HuH-7 (cell line): ENCODE measurements at regions not wholly inside any gene's neighbourhood (a gene's known extent, or its start where the extent isn't known, plus 50 kb on each side); places are given as distances from the start of the nearest gene placed in this dataset.

ENCODE experiments used
- DNase-seq: peaks from one replicate; pipeline ENCODE4 v3.0.0; 2011; ENCODE audit warnings: low spot score

GRCh38 chr20:52921340-52921739, 50.8 kb upstream of the TSHZ2 start:
- no peak for DNase-seq

- no peak for DNase-seq
Observed at GRCh38 chr20:52918311-52918710, 53.8 kb upstream of the TSHZ2 start.

- DNase-seq: no peak
Observed at GRCh38 chr20:52915564-52915963, 56.6 kb upstream of the TSHZ2 start.

- no peak for DNase-seq
Observed at GRCh38 chr20:52914870-52915269, 57.3 kb upstream of the TSHZ2 start.

GRCh38 chr20:52913650-52914387, 58.3 kb upstream of the TSHZ2 start:
- DNase-seq: no peak

GRCh38 chr20:52905241-52905994, 66.7 kb upstream of the TSHZ2 start:
- no peak for DNase-seq

GRCh38 chr20:52904837-52905236, 67.3 kb upstream of the TSHZ2 start:
- DNase-seq: no peak

- DNase-seq: no peak
Observed at GRCh38 chr20:52899041-52899608, 73.0 kb upstream of the TSHZ2 start.

GRCh38 chr20:52896348-52896747, 75.8 kb upstream of the TSHZ2 start:
- DNase-seq: no peak

GRCh38 chr20:52895701-52896100, 76.5 kb upstream of the TSHZ2 start:
- DNase-seq: no peak

- no peak for DNase-seq
Observed at GRCh38 chr20:52895235-52895634, 76.9 kb upstream of the TSHZ2 start.

- DNase-seq: no peak
Observed at GRCh38 chr20:52893498-52893897, 78.7 kb upstream of the TSHZ2 start.

- DNase-seq: no peak
Observed at GRCh38 chr20:52892023-52892422, 80.1 kb upstream of the TSHZ2 start.

- DNase-seq: no peak
Observed at GRCh38 chr20:52890130-52890529, 82.0 kb upstream of the TSHZ2 start.

- no peak for DNase-seq
Observed at GRCh38 chr20:52889225-52889624, 82.9 kb upstream of the TSHZ2 start.

GRCh38 chr20:52888096-52888495, 84.1 kb upstream of the TSHZ2 start:
- no peak for DNase-seq

- DNase-seq: no peak
Observed at GRCh38 chr20:52880997-52881396, 91.2 kb upstream of the TSHZ2 start.

- no peak for DNase-seq
Observed at GRCh38 chr20:52880259-52880658, 91.9 kb upstream of the TSHZ2 start.

GRCh38 chr20:52874241-52874640, 97.9 kb upstream of the TSHZ2 start:
- DNase-seq: no peak

GRCh38 chr20:52869698-52870501, 102.3 kb upstream of the TSHZ2 start:
- no peak for DNase-seq

- DNase-seq: no peak
Observed at GRCh38 chr20:52869276-52869675, 102.9 kb upstream of the TSHZ2 start.

GRCh38 chr20:52867305-52867704, 104.9 kb upstream of the TSHZ2 start:
- no peak for DNase-seq
